ENCODE measurements at regions not wholly inside any gene's neighbourhood (a gene's known extent, or its start where the extent isn't known, plus 50 kb on each side); places are given as distances from the start of the nearest gene placed in this dataset.

- no peaks in the 10 kb centered on the region for H3K36me3 ChIP-seq
- no peak for DNase-seq
- intact Hi-C loops (cut with DNase I; ENCODE audit: low total_unique reads): no loop called here
- in situ Hi-C loops (cut with MboI; ENCODE audit: low sequenced_read_pairs in 4 of 4): loop anchor here in 1 of 4 donors (5.0 kb wide), 1 partner anchor 171 kb away; no protein-coding TSS in a partner anchor
- ATAC-seq: no peak
- no peak for TF ChIP-seq POLR2A (IDR thresholded peaks at IDR 0.05)
- TF ChIP-seq, protein P1, sequence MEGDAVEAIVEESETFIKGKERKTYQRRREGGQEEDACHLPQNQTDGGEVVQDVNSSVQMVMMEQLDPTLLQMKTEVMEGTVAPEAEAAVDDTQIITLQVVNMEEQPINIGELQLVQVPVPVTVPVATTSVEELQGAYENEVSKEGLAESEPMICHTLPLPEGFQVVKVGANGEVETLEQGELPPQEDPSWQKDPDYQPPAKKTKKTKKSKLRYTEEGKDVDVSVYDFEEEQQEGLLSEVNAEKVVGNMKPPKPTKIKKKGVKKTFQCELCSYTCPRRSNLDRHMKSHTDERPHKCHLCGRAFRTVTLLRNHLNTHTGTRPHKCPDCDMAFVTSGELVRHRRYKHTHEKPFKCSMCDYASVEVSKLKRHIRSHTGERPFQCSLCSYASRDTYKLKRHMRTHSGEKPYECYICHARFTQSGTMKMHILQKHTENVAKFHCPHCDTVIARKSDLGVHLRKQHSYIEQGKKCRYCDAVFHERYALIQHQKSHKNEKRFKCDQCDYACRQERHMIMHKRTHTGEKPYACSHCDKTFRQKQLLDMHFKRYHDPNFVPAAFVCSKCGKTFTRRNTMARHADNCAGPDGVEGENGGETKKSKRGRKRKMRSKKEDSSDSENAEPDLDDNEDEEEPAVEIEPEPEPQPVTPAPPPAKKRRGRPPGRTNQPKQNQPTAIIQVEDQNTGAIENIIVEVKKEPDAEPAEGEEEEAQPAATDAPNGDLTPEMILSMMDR (IDR thresholded peaks at IDR 0.05 in 4 of 5, conservative IDR thresholded peaks at IDR 0.05 in 1 of 5): no peak
- peaks cover 0 to 7% of the 10 kb centered on the region in 2 donors for H3K4me1 ChIP-seq
- H3K27me3 ChIP-seq: peaks cover 0 to 17% (median 7%) of the 10 kb centered on the region in 3 donors
- H3K4me3 ChIP-seq: no peak overlapping the region
- H3K9me3 ChIP-seq: no peaks in the 10 kb centered on the region
- H3K27ac ChIP-seq: no peak overlapping the region
Observed at GRCh38 chr12:38141239-38141638, 175.3 kb upstream of the ALG10B start.

DNA sequence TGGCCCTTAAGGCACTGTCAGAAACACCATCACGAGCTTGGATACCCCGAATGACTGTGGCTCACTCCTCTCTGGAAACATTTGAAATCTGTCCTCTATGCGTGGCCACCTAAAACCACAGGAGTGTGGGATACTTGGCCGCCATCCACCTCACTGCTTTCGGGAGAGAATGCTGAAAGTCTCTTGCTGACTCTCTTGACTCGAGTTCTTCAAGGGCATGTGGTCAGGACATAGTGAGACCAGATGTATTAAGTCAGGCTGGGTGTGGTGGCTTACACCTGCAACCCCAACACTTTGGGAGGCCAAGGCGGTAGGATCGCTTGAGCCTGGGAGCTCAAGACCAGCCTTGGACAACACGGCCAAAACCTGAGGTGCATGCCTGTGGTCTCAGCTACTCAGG lies 174.7 kb upstream of the ALG10B start:
- H3K27ac ChIP-seq: no peak overlapping the region
- no peak for TF ChIP-seq POLR2A (IDR thresholded peaks at IDR 0.05)
- TF ChIP-seq, protein P1 (IDR thresholded peaks at IDR 0.05 in 4 of 5, conservative IDR thresholded peaks at IDR 0.05 in 1 of 5): no peak
- ATAC-seq: no peak
- in situ Hi-C loops (cut with MboI; ENCODE audit: low sequenced_read_pairs in 4 of 4): loop anchor here in 1 of 4 donors (5.0 kb wide), 1 partner anchor 170 kb away; no protein-coding TSS in a partner anchor
- H3K4me3 ChIP-seq: no peak overlapping the region
- intact Hi-C loops (cut with DNase I; ENCODE audit: low total_unique reads): no loop called here
- H3K27me3 ChIP-seq: peaks cover 0 to 15% (median 7%) of the 10 kb centered on the region in 3 donors
- no peak for DNase-seq
- H3K4me1 ChIP-seq: peaks cover 0 to 7% of the 10 kb centered on the region in 2 donors
- no peaks in the 10 kb centered on the region for H3K36me3 ChIP-seq
- H3K9me3 ChIP-seq: no peaks in the 10 kb centered on the region

- TF ChIP-seq POLR2A (IDR thresholded peaks at IDR 0.05): no peak
- TF ChIP-seq, protein P1 (IDR thresholded peaks at IDR 0.05 in 4 of 5, conservative IDR thresholded peaks at IDR 0.05 in 1 of 5): no peak
Observed at GRCh38 chr12:38142974-38143373, 173.6 kb upstream of the ALG10B start.

DNA sequence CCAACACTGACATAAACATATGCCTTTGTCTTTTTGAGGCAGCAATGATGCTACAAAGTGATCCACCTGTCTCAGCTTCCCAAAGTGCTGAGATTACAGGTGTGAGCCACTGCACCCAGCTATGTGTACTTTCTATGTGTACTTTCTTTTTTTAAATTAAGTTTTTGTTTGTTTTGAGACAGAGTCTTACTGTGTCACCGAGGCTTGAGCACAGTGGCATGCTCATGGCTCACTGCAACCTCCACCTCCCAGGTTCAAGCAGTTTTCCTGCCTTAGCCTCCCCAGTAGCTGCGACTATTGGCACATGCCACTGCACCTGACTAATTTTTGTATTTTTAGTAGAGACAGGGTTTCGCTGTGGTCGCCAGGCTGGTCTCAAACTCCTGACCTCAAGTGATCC lies 172.5 kb upstream of the ALG10B start:
- H3K4me1 ChIP-seq: no peaks in the 10 kb centered on the region
- no peak overlapping the region for H3K4me3 ChIP-seq
- ATAC-seq (no peak), DNase-seq (no peak)
- TF ChIP-seq, protein P1 (IDR thresholded peaks at IDR 0.05 in 4 of 5, conservative IDR thresholded peaks at IDR 0.05 in 1 of 5): no peak
- no peak for TF ChIP-seq POLR2A (IDR thresholded peaks at IDR 0.05)
- no peaks in the 10 kb centered on the region for H3K27me3 ChIP-seq
- no peak overlapping the region for H3K27ac ChIP-seq
- intact Hi-C loops (cut with DNase I; ENCODE audit: low total_unique reads): no loop called here
- no peaks in the 10 kb centered on the region for H3K9me3 ChIP-seq
- in situ Hi-C loops (cut with MboI; ENCODE audit: low sequenced_read_pairs in 4 of 4): loop anchor here in 1 of 4 donors (5.0 kb wide), 1 partner anchor 168 kb away; no protein-coding TSS in a partner anchor
- H3K36me3 ChIP-seq: no peaks in the 10 kb centered on the region

More at GRCh38 chr12:38142974-38143373, 173.6 kb upstream of the ALG10B start:
- in situ Hi-C loops (cut with MboI; ENCODE audit: low sequenced_read_pairs in 4 of 4) (loop anchor here in 1 of 4 donors (5.0 kb wide), 1 partner anchor 169 kb away; no protein-coding TSS in a partner anchor), intact Hi-C loops (cut with DNase I; ENCODE audit: low total_unique reads) (no loop called here)
- H3K27ac ChIP-seq: no peak overlapping the region
- DNase-seq: no peak
- H3K27me3 ChIP-seq: peaks cover 0 to 6% (median 6%) of the 10 kb centered on the region in 3 donors
- no peaks in the 10 kb centered on the region for H3K36me3 ChIP-seq
- no peaks in the 10 kb centered on the region for H3K9me3 ChIP-seq
- peaks cover 0 to 7% of the 10 kb centered on the region in 2 donors for H3K4me1 ChIP-seq
- no peak for ATAC-seq
- no peak overlapping the region for H3K4me3 ChIP-seq
